ENCODE measurements at regions not wholly inside any gene's neighbourhood (a gene's known extent, or its start where the extent isn't known, plus 50 kb on each side); places are given as distances from the start of the nearest gene placed in this dataset.

- Histone ChIP-seq H3K4me1 (ENCODE audit: control insufficient read depth, insufficient read depth, low read length) (no peaks in the 10 kb centered on the region), H3K4me3 (ENCODE audit: low read length) (no peak overlapping the region), H3K27ac (ENCODE audit: low read length) (no peak overlapping the region), H3K36me3 (ENCODE audit: control insufficient read depth, insufficient read depth, low read length) (no peaks in the 10 kb centered on the region), H3K27me3 (ENCODE audit: control insufficient read depth, insufficient read depth, low read length) (no peaks in the 10 kb centered on the region), H3K9me3 (ENCODE audit: control insufficient read depth, insufficient read depth, low read length) (no peaks in the 10 kb centered on the region)
- 81% methylated on average over 5 of the region's 5 CpGs for WGBS (ENCODE audit: insufficient coverage)
- Mint-ChIP-seq H3K27ac (no peak overlapping the region), H3K27me3 (ENCODE audit: low read depth in 2 of 2) (peaks cover 3 to 6% of the 10 kb centered on the region in 2 donors), H3K36me3 (no peaks in the 10 kb centered on the region), H3K4me1 (no peaks in the 10 kb centered on the region), H3K9me3 (peaks cover 0 to 2% of the 10 kb centered on the region in 2 donors), H3K4me3 (no peak overlapping the region)
- ATAC-seq, result no peak
- TF ChIP-seq, protein P1, sequence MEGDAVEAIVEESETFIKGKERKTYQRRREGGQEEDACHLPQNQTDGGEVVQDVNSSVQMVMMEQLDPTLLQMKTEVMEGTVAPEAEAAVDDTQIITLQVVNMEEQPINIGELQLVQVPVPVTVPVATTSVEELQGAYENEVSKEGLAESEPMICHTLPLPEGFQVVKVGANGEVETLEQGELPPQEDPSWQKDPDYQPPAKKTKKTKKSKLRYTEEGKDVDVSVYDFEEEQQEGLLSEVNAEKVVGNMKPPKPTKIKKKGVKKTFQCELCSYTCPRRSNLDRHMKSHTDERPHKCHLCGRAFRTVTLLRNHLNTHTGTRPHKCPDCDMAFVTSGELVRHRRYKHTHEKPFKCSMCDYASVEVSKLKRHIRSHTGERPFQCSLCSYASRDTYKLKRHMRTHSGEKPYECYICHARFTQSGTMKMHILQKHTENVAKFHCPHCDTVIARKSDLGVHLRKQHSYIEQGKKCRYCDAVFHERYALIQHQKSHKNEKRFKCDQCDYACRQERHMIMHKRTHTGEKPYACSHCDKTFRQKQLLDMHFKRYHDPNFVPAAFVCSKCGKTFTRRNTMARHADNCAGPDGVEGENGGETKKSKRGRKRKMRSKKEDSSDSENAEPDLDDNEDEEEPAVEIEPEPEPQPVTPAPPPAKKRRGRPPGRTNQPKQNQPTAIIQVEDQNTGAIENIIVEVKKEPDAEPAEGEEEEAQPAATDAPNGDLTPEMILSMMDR (IDR thresholded peaks at IDR 0.05), result no peak
- DNase-seq, result no peak
- intact Hi-C loops (cut with micrococcal nuclease), result no loop called here
These were observed 352.3 kb upstream of the TMPO start for GRCh38 chr12:98162906-98163678.

GRCh38 chr12:98172304-98172703, 343.1 kb upstream of the TMPO start:
- no peaks in the 10 kb centered on the region for H3K36me3 Mint-ChIP-seq
- intact Hi-C loops (cut with micrococcal nuclease), result no loop called here
- no peak for DNase-seq
- Histone ChIP-seq H3K27me3 (ENCODE audit: control insufficient read depth, insufficient read depth, low read length) (no peaks in the 10 kb centered on the region), H3K4me1 (ENCODE audit: control insufficient read depth, insufficient read depth, low read length) (no peaks in the 10 kb centered on the region), H3K4me3 (ENCODE audit: low read length) (no peak overlapping the region), H3K9me3 (ENCODE audit: control insufficient read depth, insufficient read depth, low read length) (no peaks in the 10 kb centered on the region), H3K36me3 (ENCODE audit: control insufficient read depth, insufficient read depth, low read length) (no peaks in the 10 kb centered on the region), H3K27ac (ENCODE audit: low read length) (no peak overlapping the region)
- no peaks in the 10 kb centered on the region for H3K27me3 Mint-ChIP-seq (ENCODE audit: low read depth in 2 of 2)
- 79% methylated on average over 2 of the region's 2 CpGs for WGBS (ENCODE audit: insufficient coverage)
- no peak overlapping the region for H3K4me3 Mint-ChIP-seq
- H3K9me3 Mint-ChIP-seq, result peaks cover 0 to 3% of the 10 kb centered on the region in 2 donors
- H3K27ac Mint-ChIP-seq, result no peak overlapping the region
- H3K4me1 Mint-ChIP-seq, result no peaks in the 10 kb centered on the region
- no peak for ATAC-seq
- TF ChIP-seq, protein P1 (IDR thresholded peaks at IDR 0.05), result no peak

DNA sequence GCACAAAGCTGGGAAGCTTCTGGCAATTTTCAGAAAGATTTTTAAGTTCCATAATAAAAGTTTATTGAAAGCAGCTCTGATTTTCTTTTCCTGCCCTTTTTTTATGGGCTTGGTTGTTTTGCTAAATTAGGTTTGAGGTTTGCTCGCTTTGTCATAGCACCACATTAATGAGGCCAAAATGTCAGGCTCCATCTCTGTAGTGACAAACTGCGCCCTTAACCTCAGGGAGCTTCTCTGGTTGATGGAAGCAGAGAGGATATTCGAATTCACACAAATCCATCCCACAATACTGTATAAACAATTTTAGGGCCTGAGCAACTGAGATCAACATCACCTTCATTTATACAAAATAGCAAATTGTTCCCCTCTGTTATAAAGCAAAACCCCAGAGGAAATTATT, 342.6 kb upstream of the TMPO start:
- Mint-ChIP-seq H3K27ac (no peak overlapping the region), H3K4me1 (no peaks in the 10 kb centered on the region), H3K4me3 (no peak overlapping the region), H3K36me3 (no peaks in the 10 kb centered on the region), H3K27me3 (ENCODE audit: low read depth in 2 of 2) (no peaks in the 10 kb centered on the region), H3K9me3 (peaks cover 0 to 3% of the 10 kb centered on the region in 2 donors)
- H3K27ac ChIP-seq (ENCODE audit: low read length), result no peak overlapping the region
- no peaks in the 10 kb centered on the region for H3K4me1 ChIP-seq (ENCODE audit: control insufficient read depth, insufficient read depth, low read length)
- no peaks in the 10 kb centered on the region for H3K27me3 ChIP-seq (ENCODE audit: control insufficient read depth, insufficient read depth, low read length)
- no peak for DNase-seq
- no peaks in the 10 kb centered on the region for H3K9me3 ChIP-seq (ENCODE audit: control insufficient read depth, insufficient read depth, low read length)
- intact Hi-C loops (cut with micrococcal nuclease), result no loop called here
- WGBS (ENCODE audit: insufficient coverage), result no CpG with 5 or more reads among the region's 3 CpGs
- ATAC-seq, result no peak
- no peak overlapping the region for H3K4me3 ChIP-seq (ENCODE audit: low read length)
- no peaks in the 10 kb centered on the region for H3K36me3 ChIP-seq (ENCODE audit: control insufficient read depth, insufficient read depth, low read length)
- TF ChIP-seq, protein P1 (IDR thresholded peaks at IDR 0.05), result no peak
